ENCODE measurements at regions not wholly inside any gene's neighbourhood (a gene's known extent, or its start where the extent isn't known, plus 50 kb on each side); places are given as distances from the start of the nearest gene placed in this dataset.

GRCh38 chr13:26987486-26988013 is 184.1 kb downstream of the USP12 start:
- Mint-ChIP-seq H3K27ac (ENCODE audit: low read depth, unreplicated experiment) (no peak overlapping the region), H3K4me3 (ENCODE audit: unreplicated experiment) (no peak overlapping the region), H3K9me3 (ENCODE audit: unreplicated experiment) (no peaks in the 10 kb centered on the region), H3K4me1 (ENCODE audit: insufficient read depth, unreplicated experiment) (peaks cover 18% of the 10 kb centered on the region), H3K27me3 (ENCODE audit: insufficient read depth, unreplicated experiment) (peaks cover 11% of the 10 kb centered on the region), H3K36me3 (ENCODE audit: insufficient read depth, unreplicated experiment) (peaks cover 5% of the 10 kb centered on the region)
- POLR2A ChIA-PET: interaction anchor here (0.6 to 1.1 kb wide), 4 partner anchors 25 to 289 kb away, joined by 3 to 7 read pairs (median 4); no protein-coding TSS in a partner anchor
- DNase-seq (ENCODE audit: unreplicated experiment): no peak
- intact Hi-C loops (cut with micrococcal nuclease): loop anchor here (2.0 to 5.0 kb wide), 2 partner anchors 185 to 297 kb away; partner anchors contain the start of gene USP12
- CTCF ChIA-PET: interaction anchor here (0.6 to 7.8 kb wide), 5 partner anchors 13 to 426 kb away, joined by 3 to 177 read pairs (median 3); no protein-coding TSS in a partner anchor
- no peak for TF ChIP-seq CTCF (IDR thresholded peaks at IDR 0.05; ENCODE audit: unreplicated experiment)
- no TSS peak for BruUV-seq (replicated peaks)

GRCh38 chr13:26985285-26985878 is 186.2 kb downstream of the USP12 start:
- Mint-ChIP-seq H3K27me3 (ENCODE audit: insufficient read depth, unreplicated experiment) (peaks cover 7% of the 10 kb centered on the region), H3K4me3 (ENCODE audit: unreplicated experiment) (no peak overlapping the region), H3K27ac (ENCODE audit: low read depth, unreplicated experiment) (no peak overlapping the region), H3K9me3 (ENCODE audit: unreplicated experiment) (no peaks in the 10 kb centered on the region), H3K4me1 (ENCODE audit: insufficient read depth, unreplicated experiment) (peaks cover 18% of the 10 kb centered on the region), H3K36me3 (ENCODE audit: insufficient read depth, unreplicated experiment) (peaks cover 5% of the 10 kb centered on the region)
- POLR2A ChIA-PET: interaction anchor here (0.7 to 1.8 kb wide), 11 partner anchors 11 to 378 kb away, joined by 3 to 12 read pairs (median 4); partner anchors contain the start of gene RPL21
- CTCF ChIA-PET: interaction anchor here (0.6 to 7.8 kb wide), 63 partner anchors 8 to 1609 kb away, joined by 3 to 177 read pairs (median 4); partner anchors contain the start of gene RASL11A
- no TSS peak for BruUV-seq (replicated peaks)
- intact Hi-C loops (cut with micrococcal nuclease): loop anchor here (1.0 to 5.0 kb wide), 2 partner anchors 187 to 374 kb away; partner anchors contain the start of gene USP12
- peak; percentile 85 for DNase-seq (ENCODE audit: unreplicated experiment)
- TF ChIP-seq CTCF (IDR thresholded peaks at IDR 0.05; ENCODE audit: unreplicated experiment): peak; percentile 81

- no peak for DNase-seq (ENCODE audit: unreplicated experiment)
- no peak for TF ChIP-seq CTCF (IDR thresholded peaks at IDR 0.05; ENCODE audit: unreplicated experiment)
- CTCF ChIA-PET: interaction anchor here (0.6 to 7.8 kb wide), 33 partner anchors 8 to 1254 kb away, joined by 3 to 177 read pairs (median 5); partner anchors contain the start of gene RASL11A
- H3K4me3 Mint-ChIP-seq (ENCODE audit: unreplicated experiment): peak overlapping the region; percentile 24
- no TSS peak for BruUV-seq (replicated peaks)
- POLR2A ChIA-PET: interaction anchor here (0.7 to 1.6 kb wide), 2 partner anchors 267 to 298 kb away, joined by 5 to 6 read pairs; partner anchors contain the start of gene RPL21
- no peaks in the 10 kb centered on the region for H3K9me3 Mint-ChIP-seq (ENCODE audit: unreplicated experiment)
- no peak overlapping the region for H3K27ac Mint-ChIP-seq (ENCODE audit: low read depth, unreplicated experiment)
- H3K4me1 Mint-ChIP-seq (ENCODE audit: insufficient read depth, unreplicated experiment): peaks cover 18% of the 10 kb centered on the region
- H3K36me3 Mint-ChIP-seq (ENCODE audit: insufficient read depth, unreplicated experiment): peaks cover 5% of the 10 kb centered on the region
- no peaks in the 10 kb centered on the region for H3K27me3 Mint-ChIP-seq (ENCODE audit: insufficient read depth, unreplicated experiment)
- intact Hi-C loops (cut with micrococcal nuclease): no loop called here
These were observed 187.3 kb downstream of the USP12 start for GRCh38 chr13:26984337-26984736.

Data from MCF 10A (cell line).